Effector CD8-positive, alpha-beta T cell (primary cell): ENCODE measurements at regions not wholly inside any gene's neighbourhood (a gene's known extent, or its start where the extent isn't known, plus 50 kb on each side); places are given as distances from the start of the nearest gene placed in this dataset.

Experiments
- DNase-seq: peaks from one replicate; lab custom pipeline; 2025; lab: John Stamatoyannopoulos, UW

- no peak for DNase-seq
These were observed 55.7 kb upstream of the OR5AN1 start for GRCh38 chr11:59302991-59303390.

- DNase-seq = no peak
These were observed 63.3 kb upstream of the OR5AN1 start for GRCh38 chr11:59295435-59295834.

GRCh38 chr11:59292611-59293010, 66.1 kb upstream of the OR5AN1 start:
- no peak for DNase-seq

GRCh38 chr11:59291228-59291627, 67.5 kb upstream of the OR5AN1 start:
- DNase-seq = no peak

- no peak for DNase-seq
These were observed 69.1 kb upstream of the OR5AN1 start for GRCh38 chr11:59289356-59290181.

- no peak for DNase-seq
These were observed 72.9 kb upstream of the OR5AN1 start for GRCh38 chr11:59285716-59286260.

- DNase-seq = no peak
These were observed 72.0 kb upstream of the MPEG1 start for GRCh38 chr11:59284773-59285129.

- DNase-seq = peak; percentile 18
These were observed 71.4 kb upstream of the MPEG1 start for GRCh38 chr11:59283825-59284772.

- DNase-seq = no peak
These were observed 70.6 kb upstream of the MPEG1 start for GRCh38 chr11:59283311-59283710.

- DNase-seq = no peak
These were observed 68.5 kb upstream of the MPEG1 start for GRCh38 chr11:59281177-59281576.

GRCh38 chr11:59273373-59273841, 60.7 kb upstream of the MPEG1 start:
- DNase-seq = no peak

- no peak for DNase-seq
These were observed 60.1 kb upstream of the MPEG1 start for GRCh38 chr11:59272771-59273372.

- DNase-seq = no peak
These were observed 59.1 kb upstream of the MPEG1 start for GRCh38 chr11:59271811-59272327.

GRCh38 chr11:59271247-59271755, 58.6 kb upstream of the MPEG1 start:
- DNase-seq = no peak

GRCh38 chr11:59267736-59268475, 55.2 kb upstream of the MPEG1 start:
- no peak for DNase-seq

- no peak for DNase-seq
These were observed 54.5 kb upstream of the MPEG1 start for GRCh38 chr11:59267196-59267595.

- no peak for DNase-seq
These were observed 53.8 kb upstream of the MPEG1 start for GRCh38 chr11:59266491-59266890.

GRCh38 chr11:59265735-59266134, 53.0 kb upstream of the MPEG1 start:
- DNase-seq = no peak

GRCh38 chr11:59264736-59265135, 52.0 kb upstream of the MPEG1 start:
- DNase-seq = no peak

- no peak for DNase-seq
These were observed 50.6 kb upstream of the MPEG1 start for GRCh38 chr11:59263225-59263894.
